ENCODE measurements at regions not wholly inside any gene's neighbourhood (a gene's known extent, or its start where the extent isn't known, plus 50 kb on each side); places are given as distances from the start of the nearest gene placed in this dataset.

GRCh38 chr9:81128701-81129100 is 560.6 kb downstream of the TLE1 start:
- POLR2A ChIA-PET: no interaction called here
- CTCF ChIA-PET (ENCODE audit: low intra/inter-chr PET ratio, low total read pairs): no interaction called here
- BruUV-seq (replicated peaks): no TSS peak
- H3K27me3 ChIP-seq (ENCODE audit: control insufficient read depth in 1 of 2, insufficient read depth in 2 of 2, low read length in 2 of 2): no peaks in the 10 kb centered on the region
- DNase-seq (ENCODE audit: low spot score): no peak
- H3K9me3 ChIP-seq (ENCODE audit: low read length): no peaks in the 10 kb centered on the region
- no peaks in the 10 kb centered on the region for H3K36me3 ChIP-seq (replicated peaks in 1 of 2; ENCODE audit: control insufficient read depth in 1 of 2, insufficient read depth in 2 of 2, low read length in 2 of 2)
- ATAC-seq: no peak
- intact Hi-C loops (cut with micrococcal nuclease; ENCODE audit: unreplicated experiment): no loop called here
- H3K4me2 ChIP-seq (ENCODE audit: low read depth, low read length): no peak overlapping the region
- no peak for FAIRE-seq
- no peak overlapping the region for H2AFZ ChIP-seq (ENCODE audit: low read length)
- H4K20me1 ChIP-seq (ENCODE audit: insufficient read depth, low read length): no peaks in the 10 kb centered on the region
- H3K4me3 ChIP-seq (replicated peaks in 1 of 3; ENCODE audit: insufficient read depth in 1 of 3, low read depth in 2 of 3, low read length in 3 of 3): no peak overlapping the region
- H3K27ac ChIP-seq (ENCODE audit: extremely low read length, insufficient read depth, low read length): no peak overlapping the region
- H3K79me2 ChIP-seq (ENCODE audit: insufficient read depth, low read length): no peaks in the 10 kb centered on the region
- in situ Hi-C loops (cut with HindIII; ENCODE audit: extremely low pct_ligation_motif_present, low pct_unique_long_range_greater_than_20kb): no loop called here
- TF ChIP-seq PAF1 (CRISPR knock-in tag; IDR thresholded peaks at IDR 0.05) (no peak), RELA (CRISPR knock-in tag; IDR thresholded peaks at IDR 0.05) (no peak), SALL1 (CRISPR knock-in tag; IDR thresholded peaks at IDR 0.05) (no peak), CAMTA2 (CRISPR knock-in tag; IDR thresholded peaks at IDR 0.05; ENCODE audit: borderline replicate concordance) (no peak), HMGA1 (CRISPR knock-in tag; conservative IDR thresholded peaks at IDR 0.05) (no peak), MXD3 (CRISPR knock-in tag; IDR thresholded peaks at IDR 0.05) (no peak), ARNT (IDR thresholded peaks at IDR 0.05) (no peak), ZNF550 (CRISPR knock-in tag; IDR thresholded peaks at IDR 0.05; ENCODE audit: borderline replicate concordance) (no peak), ZNF850 (CRISPR knock-in tag; conservative IDR thresholded peaks at IDR 0.05) (no peak), ZNF337 (CRISPR knock-in tag; IDR thresholded peaks at IDR 0.05; ENCODE audit: borderline replicate concordance, low read depth) (no peak), ZBTB33 (CRISPR knock-in tag; IDR thresholded peaks at IDR 0.05) (no peak), ZBTB3 (CRISPR knock-in tag; IDR thresholded peaks at IDR 0.05; ENCODE audit: borderline replicate concordance, low read depth) (no peak), ZNF33A (CRISPR knock-in tag; IDR thresholded peaks at IDR 0.05; ENCODE audit: borderline replicate concordance) (no peak), HES4 (CRISPR knock-in tag; IDR thresholded peaks at IDR 0.05; ENCODE audit: borderline replicate concordance) (no peak), FOXP1 (IDR thresholded peaks at IDR 0.05) (no peak), FOXP1 (CRISPR knock-in tag; IDR thresholded peaks at IDR 0.05) (no peak), ZNF264 (CRISPR knock-in tag; IDR thresholded peaks at IDR 0.05) (no peak), SMAD1 (CRISPR knock-in tag; IDR thresholded peaks at IDR 0.05; ENCODE audit: borderline replicate concordance, low read depth) (no peak)
- no peaks in the 10 kb centered on the region for H3K4me1 ChIP-seq (ENCODE audit: insufficient read depth, low read length)
- H3K9ac ChIP-seq (ENCODE audit: insufficient read depth, low read depth, low read length): no peak overlapping the region
- under 1% methylated on average over 6 of the region's 6 CpGs for WGBS (ENCODE audit: low lambda C conversion rate)
